GM12864 (cell line): ENCODE measurements at regions not wholly inside any gene's neighbourhood (a gene's known extent, or its start where the extent isn't known, plus 50 kb on each side); places are given as distances from the start of the nearest gene placed in this dataset.

Experiments used
- DNase-seq: peaks from one replicate; pipeline ENCODE4 v3.0.0-alpha.2; 2011; ENCODE audit warnings: low read depth
- H3K4me3 ChIP-seq: 2 replicates; pipeline ENCODE4 v1.5.1; 2011; ENCODE audit warnings: mild to moderate bottlenecking, low read depth, low read length, control low read depth
- CTCF ChIP-seq: IDR thresholded peaks from 2 replicates; pipeline ENCODE4 v1.5.1; 2011; ENCODE audit warnings: low read depth, mild to moderate bottlenecking, moderate library complexity, low read length, control low read depth, inconsistent platforms; ENCODE audit errors: missing control alignments

- H3K4me3 ChIP-seq, result no peak overlapping the region
- no peak for TF ChIP-seq CTCF
- DNase-seq, result no peak
These were observed 145.9 kb upstream of the TPRG1 start for GRCh38 chr3:189025866-189026265.

GRCh38 chr3:189027626-189028155 is 144.1 kb upstream of the TPRG1 start:
- no peak for DNase-seq
- H3K4me3 ChIP-seq, result no peak overlapping the region
- no peak for TF ChIP-seq CTCF

GRCh38 chr3:189038773-189039745 is 132.7 kb upstream of the TPRG1 start:
- no peak overlapping the region for H3K4me3 ChIP-seq
- no peak for DNase-seq
- no peak for TF ChIP-seq CTCF

GRCh38 chr3:189040656-189041335 is 131.0 kb upstream of the TPRG1 start:
- no peak overlapping the region for H3K4me3 ChIP-seq
- no peak for DNase-seq
- TF ChIP-seq CTCF, result no peak

GRCh38 chr3:189041482-189042090 is 130.2 kb upstream of the TPRG1 start:
- peak; percentile 39 for DNase-seq
- H3K4me3 ChIP-seq, result no peak overlapping the region
- peak; percentile 77 for TF ChIP-seq CTCF

GRCh38 chr3:189042832-189043231 is 128.9 kb upstream of the TPRG1 start:
- no peak for DNase-seq
- no peak overlapping the region for H3K4me3 ChIP-seq
- TF ChIP-seq CTCF, result no peak
